ENCODE measurements at regions not wholly inside any gene's neighbourhood (a gene's known extent, or its start where the extent isn't known, plus 50 kb on each side); places are given as distances from the start of the nearest gene placed in this dataset.

- no peak for DNase-seq (ENCODE audit: low spot score)
- WGBS (ENCODE audit: low lambda C conversion rate, missing lambda C conversion rate) = 53% methylated on average over 3 of the region's 3 CpGs
These were observed 294.6 kb upstream of the CLINT1 start for GRCh38 chr5:158153508-158153907.

GRCh38 chr5:158152136-158152535 is 293.2 kb upstream of the CLINT1 start:
- H3K36me3 ChIP-seq (replicated peaks; ENCODE audit: insufficient read depth, low read depth) = no peaks in the 10 kb centered on the region
- H3K9me2 ChIP-seq (replicated peaks; ENCODE audit: insufficient read depth) = no peaks in the 10 kb centered on the region
- WGBS (ENCODE audit: low lambda C conversion rate, missing lambda C conversion rate) = 93% methylated on average over 3 of the region's 3 CpGs
- DNase-seq (ENCODE audit: low spot score) = no peak
- H4K20me1 ChIP-seq (ENCODE audit: insufficient read depth, poor library complexity, severe bottlenecking) = no peaks in the 10 kb centered on the region
- no peak overlapping the region for H3K4me3 ChIP-seq
- no peaks in the 10 kb centered on the region for H3K9me3 ChIP-seq (ENCODE audit: low read depth)
- H3K27me3 ChIP-seq = no peaks in the 10 kb centered on the region
- TF ChIP-seq CTCF (IDR thresholded peaks at IDR 0.05; ENCODE audit: poor library complexity) (no peak), EZH2 (IDR thresholded peaks at IDR 0.05; ENCODE audit: borderline replicate concordance) (no peak), EZH2phosphoT487 (IDR thresholded peaks at IDR 0.05; ENCODE audit: low read depth, severe bottlenecking, unreplicated experiment) (no peak)
- H3K4me1 ChIP-seq (ENCODE audit: insufficient read depth) = no peaks in the 10 kb centered on the region
- no peak overlapping the region for H3K4me2 ChIP-seq
- H3K27ac ChIP-seq = no peak overlapping the region
- H2AFZ ChIP-seq = no peak overlapping the region
- no peaks in the 10 kb centered on the region for H3K79me2 ChIP-seq

More at GRCh38 chr5:158153508-158153907, 294.6 kb upstream of the CLINT1 start:
- no peak overlapping the region for H2AFZ ChIP-seq
- H3K27ac ChIP-seq = no peak overlapping the region
- no peaks in the 10 kb centered on the region for H3K9me2 ChIP-seq (replicated peaks; ENCODE audit: insufficient read depth)
- no peaks in the 10 kb centered on the region for H4K20me1 ChIP-seq (ENCODE audit: insufficient read depth, poor library complexity, severe bottlenecking)
- no peaks in the 10 kb centered on the region for H3K36me3 ChIP-seq (replicated peaks; ENCODE audit: insufficient read depth, low read depth)
- H3K4me3 ChIP-seq = no peak overlapping the region
- H3K4me1 ChIP-seq (ENCODE audit: insufficient read depth) = no peaks in the 10 kb centered on the region
- TF ChIP-seq CTCF (IDR thresholded peaks at IDR 0.05; ENCODE audit: poor library complexity) (no peak), EZH2phosphoT487 (IDR thresholded peaks at IDR 0.05; ENCODE audit: low read depth, severe bottlenecking, unreplicated experiment) (no peak)
- H3K79me2 ChIP-seq = no peaks in the 10 kb centered on the region
- no peak overlapping the region for H3K4me2 ChIP-seq
- H3K9me3 ChIP-seq (ENCODE audit: low read depth) = no peaks in the 10 kb centered on the region
- no peaks in the 10 kb centered on the region for H3K27me3 ChIP-seq

- no peaks in the 10 kb centered on the region for H3K79me2 ChIP-seq
- no peaks in the 10 kb centered on the region for H3K9me2 ChIP-seq (replicated peaks; ENCODE audit: insufficient read depth)
- TF ChIP-seq EZH2 (IDR thresholded peaks at IDR 0.05; ENCODE audit: borderline replicate concordance) = no peak
- TF ChIP-seq CTCF (IDR thresholded peaks at IDR 0.05; ENCODE audit: poor library complexity) = no peak
- TF ChIP-seq EZH2phosphoT487 (IDR thresholded peaks at IDR 0.05; ENCODE audit: low read depth, severe bottlenecking, unreplicated experiment) = no peak
- H3K4me1 ChIP-seq (ENCODE audit: insufficient read depth) = no peaks in the 10 kb centered on the region
- WGBS (ENCODE audit: low lambda C conversion rate, missing lambda C conversion rate) = 44% methylated on average over 1 of the region's 1 CpG
- no peaks in the 10 kb centered on the region for H3K27me3 ChIP-seq
- no peaks in the 10 kb centered on the region for H4K20me1 ChIP-seq (ENCODE audit: insufficient read depth, poor library complexity, severe bottlenecking)
- no peak overlapping the region for H3K4me3 ChIP-seq
- DNase-seq (ENCODE audit: low spot score) = no peak
- no peaks in the 10 kb centered on the region for H3K36me3 ChIP-seq (replicated peaks; ENCODE audit: insufficient read depth, low read depth)
- no peak overlapping the region for H3K27ac ChIP-seq
- no peak overlapping the region for H2AFZ ChIP-seq
- no peaks in the 10 kb centered on the region for H3K9me3 ChIP-seq (ENCODE audit: low read depth)
- no peak overlapping the region for H3K4me2 ChIP-seq
These were observed 288.3 kb upstream of the CLINT1 start for GRCh38 chr5:158147227-158147626.

DNA sequence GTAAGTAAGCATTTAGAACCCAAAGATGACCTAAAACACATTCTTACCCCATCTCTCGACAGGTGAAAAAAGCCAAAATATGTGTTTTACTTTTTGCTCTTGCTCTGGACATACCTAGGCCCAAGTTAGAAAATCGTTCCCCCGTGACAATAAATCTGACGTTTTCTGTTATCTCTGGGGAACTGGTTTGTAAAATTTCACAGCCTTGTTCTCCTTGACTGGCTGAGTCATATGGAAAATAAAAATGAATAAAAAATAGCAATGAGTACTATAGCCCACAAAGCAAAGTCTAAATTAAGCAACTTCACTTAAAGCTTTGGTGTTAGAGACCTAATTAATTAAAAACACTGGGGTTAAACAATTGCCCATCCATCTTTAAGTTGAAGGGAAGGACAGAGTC is 286.9 kb upstream of the CLINT1 start:
- Histone ChIP-seq H3K27me3 (no peaks in the 10 kb centered on the region), H3K4me3 (no peak overlapping the region), H3K9me2 (replicated peaks; ENCODE audit: insufficient read depth) (no peaks in the 10 kb centered on the region), H2AFZ (no peak overlapping the region), H3K9me3 (ENCODE audit: low read depth) (no peaks in the 10 kb centered on the region), H3K4me1 (ENCODE audit: insufficient read depth) (no peaks in the 10 kb centered on the region), H3K36me3 (replicated peaks; ENCODE audit: insufficient read depth, low read depth) (no peaks in the 10 kb centered on the region), H4K20me1 (ENCODE audit: insufficient read depth, poor library complexity, severe bottlenecking) (no peaks in the 10 kb centered on the region), H3K4me2 (no peak overlapping the region), H3K79me2 (no peaks in the 10 kb centered on the region), H3K27ac (no peak overlapping the region)
- TF ChIP-seq EZH2 (IDR thresholded peaks at IDR 0.05; ENCODE audit: borderline replicate concordance) (no peak), EZH2phosphoT487 (IDR thresholded peaks at IDR 0.05; ENCODE audit: low read depth, severe bottlenecking, unreplicated experiment) (no peak), CTCF (IDR thresholded peaks at IDR 0.05; ENCODE audit: poor library complexity) (no peak)
- no peak for DNase-seq (ENCODE audit: low spot score)
- 71% methylated on average over 4 of the region's 4 CpGs for WGBS (ENCODE audit: low lambda C conversion rate, missing lambda C conversion rate)
